ENCODE measurements at regions not wholly inside any gene's neighbourhood (a gene's known extent, or its start where the extent isn't known, plus 50 kb on each side); places are given as distances from the start of the nearest gene placed in this dataset.

DNA sequence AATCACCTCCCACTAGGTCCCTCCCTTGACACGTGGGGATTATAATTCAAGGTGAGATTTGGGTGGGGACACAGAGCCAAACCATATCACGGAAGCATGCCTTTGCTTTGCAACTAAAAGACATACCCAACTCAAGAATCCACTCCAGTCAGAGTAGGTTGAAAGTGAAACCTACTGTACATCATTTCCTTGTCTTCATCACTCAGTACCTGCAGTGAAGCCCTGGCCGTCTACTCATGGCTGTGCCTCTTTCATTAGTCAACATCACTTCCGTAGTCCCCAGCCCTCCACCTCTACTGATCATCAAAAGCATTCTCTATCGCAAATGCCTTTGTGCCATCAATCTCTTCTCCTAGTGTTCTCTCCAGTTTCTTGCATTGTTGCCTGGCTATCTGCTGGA, 343.1 kb upstream of the ARGLU1 start:
- intact Hi-C loops (cut with micrococcal nuclease): no loop called here
- CTCF ChIA-PET: no interaction called here
- no peak for DNase-seq (ENCODE audit: low read depth, low spot score)
- Histone ChIP-seq H3K79me2 (ENCODE audit: insufficient read depth, low read length) (no peaks in the 10 kb centered on the region), H3K9me2 (ENCODE audit: insufficient read depth) (no peaks in the 10 kb centered on the region), H4K20me1 (ENCODE audit: insufficient read depth) (no peaks in the 10 kb centered on the region), H3K4me1 (ENCODE audit: control insufficient read depth in 1 of 2, insufficient read depth in 2 of 2, low read length in 2 of 2) (no peaks in the 10 kb centered on the region), H3K36me3 (ENCODE audit: control insufficient read depth in 1 of 2, insufficient read depth in 2 of 2, low read length in 2 of 2) (no peaks in the 10 kb centered on the region), H3K9me3 (ENCODE audit: control insufficient read depth in 1 of 2, insufficient read depth in 1 of 2, low read depth in 1 of 2, low read length in 2 of 2) (no peaks in the 10 kb centered on the region), H3K9ac (ENCODE audit: low read length) (no peak overlapping the region), H3K27me3 (ENCODE audit: insufficient read depth, low read length) (peaks cover 14% of the 10 kb centered on the region; the same call in 1 of the 2 replicates), H2AFZ (ENCODE audit: low read depth, low read length, poor library complexity, severe bottlenecking) (no peak overlapping the region), H3K27ac (ENCODE audit: low read depth, low read length) (no peak overlapping the region), H3K4me2 (ENCODE audit: low read length) (no peak overlapping the region), H3K4me3 (replicated peaks in 1 of 2; ENCODE audit: low read depth in 1 of 2, low read length in 2 of 2) (no peak overlapping the region)
- TF ChIP-seq EGR1 (IDR thresholded peaks at IDR 0.05; ENCODE audit: low read depth): no peak
- no peak for TF ChIP-seq JUND (IDR thresholded peaks at IDR 0.05)
- TF ChIP-seq ZBTB33 (IDR thresholded peaks at IDR 0.05; ENCODE audit: extremely low read depth, insufficient replicate concordance, low read length): no peak
- TF ChIP-seq CEBPB (IDR thresholded peaks at IDR 0.05; ENCODE audit: low read depth): no peak
- TF ChIP-seq RAD21 (IDR thresholded peaks at IDR 0.05; ENCODE audit: low read depth): no peak
- no peak for TF ChIP-seq CBX3 (IDR thresholded peaks at IDR 0.05; ENCODE audit: low read depth)
- TF ChIP-seq SP1 (IDR thresholded peaks at IDR 0.05; ENCODE audit: low read depth): no peak
- no peak for TF ChIP-seq SIN3A (IDR thresholded peaks at IDR 0.05; ENCODE audit: low read depth)
- TF ChIP-seq ZFX (IDR thresholded peaks at IDR 0.05): no peak
- TF ChIP-seq ZNF274 (IDR thresholded peaks at IDR 0.05; ENCODE audit: low read depth, low read length): no peak
- TF ChIP-seq EZH2 (IDR thresholded peaks at IDR 0.05): no peak
- TF ChIP-seq, protein P1, sequence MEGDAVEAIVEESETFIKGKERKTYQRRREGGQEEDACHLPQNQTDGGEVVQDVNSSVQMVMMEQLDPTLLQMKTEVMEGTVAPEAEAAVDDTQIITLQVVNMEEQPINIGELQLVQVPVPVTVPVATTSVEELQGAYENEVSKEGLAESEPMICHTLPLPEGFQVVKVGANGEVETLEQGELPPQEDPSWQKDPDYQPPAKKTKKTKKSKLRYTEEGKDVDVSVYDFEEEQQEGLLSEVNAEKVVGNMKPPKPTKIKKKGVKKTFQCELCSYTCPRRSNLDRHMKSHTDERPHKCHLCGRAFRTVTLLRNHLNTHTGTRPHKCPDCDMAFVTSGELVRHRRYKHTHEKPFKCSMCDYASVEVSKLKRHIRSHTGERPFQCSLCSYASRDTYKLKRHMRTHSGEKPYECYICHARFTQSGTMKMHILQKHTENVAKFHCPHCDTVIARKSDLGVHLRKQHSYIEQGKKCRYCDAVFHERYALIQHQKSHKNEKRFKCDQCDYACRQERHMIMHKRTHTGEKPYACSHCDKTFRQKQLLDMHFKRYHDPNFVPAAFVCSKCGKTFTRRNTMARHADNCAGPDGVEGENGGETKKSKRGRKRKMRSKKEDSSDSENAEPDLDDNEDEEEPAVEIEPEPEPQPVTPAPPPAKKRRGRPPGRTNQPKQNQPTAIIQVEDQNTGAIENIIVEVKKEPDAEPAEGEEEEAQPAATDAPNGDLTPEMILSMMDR (IDR thresholded peaks at IDR 0.05 in 2 of 3, conservative IDR thresholded peaks at IDR 0.05 in 1 of 3; ENCODE audit: borderline replicate concordance in 1 of 3, insufficient read depth in 1 of 3, low read depth in 2 of 3, low read length in 2 of 3): no peak
- TF ChIP-seq FOSL1 (IDR thresholded peaks at IDR 0.05; ENCODE audit: low read depth): no peak
- TF ChIP-seq SRF (IDR thresholded peaks at IDR 0.05; ENCODE audit: low read depth): no peak
- RAD21 ChIA-PET (ENCODE audit: low non-redundant PET in 1 of 2, low total read pairs in 2 of 2, uncharacterized antibody in 2 of 2, unreplicated experiment in 2 of 2): no interaction called here
- no peak for ATAC-seq
- POLR2A ChIA-PET: no interaction called here
- BruUV-seq (replicated peaks): no TSS peak
